NCI-H82 treated with DMSO at 0.1 percent for 48 hours (cell line): ENCODE measurements at regions not wholly inside any gene's neighbourhood (a gene's known extent, or its start where the extent isn't known, plus 50 kb on each side); places are given as distances from the start of the nearest gene placed in this dataset.
"Not testable (repeated sequence)": the region's sequence is repeated elsewhere in the genome, so short reads cannot be mapped to it uniquely, and the experiment has no call there.

Experiments used
- DNase-seq: peaks from one replicate; lab custom pipeline; 2025; ENCODE audit not compliant: unreplicated experiment; lab: John Stamatoyannopoulos, UW

- DNase-seq, result peak; percentile 13
Measured at GRCh38 chr18:3328532-3328931, 66.6 kb downstream of the MYL12B start.

- no peak for DNase-seq
Measured at GRCh38 chr18:3329471-3329870, 67.5 kb downstream of the MYL12B start.

GRCh38 chr18:3329872-3330271 is 67.9 kb downstream of the MYL12B start:
- no peak for DNase-seq

GRCh38 chr18:3330622-3331021 is 68.7 kb downstream of the MYL12B start:
- DNase-seq, result no peak

- no peak for DNase-seq
Measured at GRCh38 chr18:3332376-3332775, 70.4 kb downstream of the MYL12B start.

- no peak for DNase-seq
Measured at GRCh38 chr18:3333056-3333720, 71.3 kb downstream of the MYL12B start.

- DNase-seq, result no peak
Measured at GRCh38 chr18:3333721-3334386, 71.9 kb downstream of the MYL12B start.

- no peak for DNase-seq
Measured at GRCh38 chr18:3340015-3340681, 78.2 kb downstream of the MYL12B start.

- no peak for DNase-seq
Measured at GRCh38 chr18:3340682-3341097, 78.8 kb downstream of the MYL12B start.

GRCh38 chr18:3342628-3343027 is 80.7 kb downstream of the MYL12B start:
- DNase-seq, result no peak

- DNase-seq, result no peak
Measured at GRCh38 chr18:3345452-3345851, 83.5 kb downstream of the MYL12B start.

- no peak for DNase-seq
Measured at GRCh38 chr18:3345885-3346284, 84.0 kb downstream of the MYL12B start.

GRCh38 chr18:3346487-3346886 is 84.6 kb downstream of the MYL12B start:
- no peak for DNase-seq

GRCh38 chr18:3347286-3347803 is 85.4 kb downstream of the MYL12B start:
- peak; percentile 45 for DNase-seq

GRCh38 chr18:3348176-3348575 is 86.2 kb downstream of the MYL12B start:
- no peak for DNase-seq

GRCh38 chr18:3349046-3349841 is 87.3 kb downstream of the MYL12B start:
- not testable (repeated sequence) for DNase-seq

- no peak for DNase-seq
Measured at GRCh38 chr18:3350021-3350420, 88.1 kb downstream of the MYL12B start.

GRCh38 chr18:3350566-3351527 is 88.9 kb downstream of the MYL12B start:
- no peak for DNase-seq

- DNase-seq, result no peak
Measured at GRCh38 chr18:3354506-3354905, 92.6 kb downstream of the MYL12B start.

- no peak for DNase-seq
Measured at GRCh38 chr18:3356614-3357013, 93.4 kb upstream of the TGIF1 start.
